Testis (tissue), 2 donors: ENCODE measurements at regions not wholly inside any gene's neighbourhood (a gene's known extent, or its start where the extent isn't known, plus 50 kb on each side); places are given as distances from the start of the nearest gene placed in this dataset.

Experiments
- DNase-seq: peaks from one replicate; pipeline ENCODE4 v3.0.0-alpha.2; 2019
- H3K27ac ChIP-seq, 2 donors: fragments of 200-600 bp; sonication (generic); one replicate each; pipeline ENCODE4 v1.5.1; 2019
- H3K27me3 ChIP-seq: fragments of 200-600 bp; sonication (generic); one replicate; pipeline ENCODE4 v1.5.1; 2019
- H3K36me3 ChIP-seq: fragments of 200-600 bp; sonication (generic); one replicate; pipeline ENCODE4 v1.5.1; 2017; ENCODE audit warnings: low read depth; ENCODE audit errors: missing control alignments
- H3K4me1 ChIP-seq: fragments of 200-600 bp; sonication (generic); one replicate; pipeline ENCODE4 v1.5.1; 2019
- H3K4me3 ChIP-seq, 2 donors: fragments of 200-600 bp; sonication (generic); one replicate each; pipeline ENCODE4 v1.5.1; 2017 to 2019
- H3K9me3 ChIP-seq: fragments of 200-600 bp; sonication (generic); one replicate; pipeline ENCODE4 v1.5.1; 2017
- POLR2A ChIP-seq: fragments of 450-650 bp; IDR thresholded peaks from one replicate; pipeline ENCODE4 v1.6.1; 2017; ENCODE audit warnings: antibody characterized with exemption, mild to moderate bottlenecking, moderate library complexity
- WGBS, 2 donors: methylation state at CpG; one replicate each; pipeline ENCODE4 v1.1.5; 2018; 5-methylcytosine and 5-hydroxymethylcytosine counted together
- intact Hi-C: fragments of 100-400 bp; cut with DNase I; formaldehyde crosslinking; loops from one replicate; pipeline ENCODE4 v1.15.1; 2023; ENCODE audit warnings: low total_unique reads
- TF ChIP-seq, protein P1 (sequence below), 3 experiments: fragments of 450-650 bp in 2 of 3; fragments of 200-600 bp in 1 of 3; sonication (generic) in 1 of 3; IDR thresholded peaks; one replicate each; pipeline ENCODE4 v1.5.1; 2016 to 2019; ENCODE audit warnings: antibody characterized with exemption in 3 of 3, mild to moderate bottlenecking in 2 of 3, moderate library complexity in 1 of 3

DNA sequence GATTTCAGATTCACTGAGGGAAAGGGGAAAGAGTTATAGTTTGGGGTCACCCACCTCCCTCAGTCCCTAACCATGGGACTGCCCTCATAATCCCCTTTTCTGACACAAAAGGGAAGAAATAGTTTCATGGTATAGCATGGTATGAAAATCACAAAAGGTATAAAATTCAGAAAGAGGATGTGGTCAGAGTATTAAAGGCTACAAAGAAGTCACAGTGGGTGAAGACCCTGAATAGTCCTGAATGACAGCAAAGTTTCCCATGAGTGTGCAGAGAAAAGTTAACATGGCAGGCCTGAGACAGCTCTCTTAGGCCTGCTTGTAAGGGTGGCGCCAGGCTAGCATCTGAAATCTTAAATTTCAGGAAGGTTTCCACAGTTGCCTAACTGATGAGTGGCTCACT, 290.6 kb upstream of the ZNF608 start:
- no peaks in the 10 kb centered on the region for H3K9me3 ChIP-seq
- DNase-seq: no peak
- WGBS, 2 donors: 88 to 100% methylated on average over 1 of the region's 1 CpG
- H3K4me3 ChIP-seq: no peak overlapping the region
- no peak for TF ChIP-seq POLR2A
- TF ChIP-seq, protein P1, sequence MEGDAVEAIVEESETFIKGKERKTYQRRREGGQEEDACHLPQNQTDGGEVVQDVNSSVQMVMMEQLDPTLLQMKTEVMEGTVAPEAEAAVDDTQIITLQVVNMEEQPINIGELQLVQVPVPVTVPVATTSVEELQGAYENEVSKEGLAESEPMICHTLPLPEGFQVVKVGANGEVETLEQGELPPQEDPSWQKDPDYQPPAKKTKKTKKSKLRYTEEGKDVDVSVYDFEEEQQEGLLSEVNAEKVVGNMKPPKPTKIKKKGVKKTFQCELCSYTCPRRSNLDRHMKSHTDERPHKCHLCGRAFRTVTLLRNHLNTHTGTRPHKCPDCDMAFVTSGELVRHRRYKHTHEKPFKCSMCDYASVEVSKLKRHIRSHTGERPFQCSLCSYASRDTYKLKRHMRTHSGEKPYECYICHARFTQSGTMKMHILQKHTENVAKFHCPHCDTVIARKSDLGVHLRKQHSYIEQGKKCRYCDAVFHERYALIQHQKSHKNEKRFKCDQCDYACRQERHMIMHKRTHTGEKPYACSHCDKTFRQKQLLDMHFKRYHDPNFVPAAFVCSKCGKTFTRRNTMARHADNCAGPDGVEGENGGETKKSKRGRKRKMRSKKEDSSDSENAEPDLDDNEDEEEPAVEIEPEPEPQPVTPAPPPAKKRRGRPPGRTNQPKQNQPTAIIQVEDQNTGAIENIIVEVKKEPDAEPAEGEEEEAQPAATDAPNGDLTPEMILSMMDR (IDR thresholded peaks at IDR 0.05): no peak
- H3K4me1 ChIP-seq: no peaks in the 10 kb centered on the region
- H3K27me3 ChIP-seq: no peaks in the 10 kb centered on the region
- H3K36me3 ChIP-seq: no peaks in the 10 kb centered on the region
- intact Hi-C loops: no loop called here
- no peak overlapping the region for H3K27ac ChIP-seq

DNA sequence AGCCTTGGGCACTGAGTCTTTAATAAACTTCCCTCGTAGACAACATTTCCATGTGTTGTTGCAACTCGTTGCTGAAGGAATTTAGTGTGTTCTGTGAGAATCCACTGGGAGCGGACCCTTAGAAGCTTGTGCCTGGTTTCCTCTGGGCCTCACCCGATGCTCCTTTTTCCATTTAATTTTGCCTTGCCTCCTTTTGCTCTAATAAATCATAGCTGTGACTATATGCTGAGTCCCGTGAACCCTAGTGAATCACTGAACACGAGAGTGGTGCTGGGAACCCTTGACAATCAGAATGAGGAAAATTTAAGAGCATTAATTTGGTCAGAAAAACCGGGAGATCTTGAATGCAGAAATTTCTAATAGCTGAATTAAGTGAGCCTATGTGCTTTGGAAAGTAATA, 291.1 kb upstream of the ZNF608 start:
- H3K4me1 ChIP-seq: no peaks in the 10 kb centered on the region
- WGBS, 2 donors: 91 to 92% methylated on average over 7 of the region's 7 CpGs
- DNase-seq: no peak
- H3K9me3 ChIP-seq: no peaks in the 10 kb centered on the region
- intact Hi-C loops: no loop called here
- H3K27ac ChIP-seq: no peak overlapping the region
- TF ChIP-seq POLR2A: no peak
- TF ChIP-seq, protein P1 (IDR thresholded peaks at IDR 0.05): no peak
- H3K27me3 ChIP-seq: no peaks in the 10 kb centered on the region
- H3K36me3 ChIP-seq: no peaks in the 10 kb centered on the region
- H3K4me3 ChIP-seq: no peak overlapping the region

DNA sequence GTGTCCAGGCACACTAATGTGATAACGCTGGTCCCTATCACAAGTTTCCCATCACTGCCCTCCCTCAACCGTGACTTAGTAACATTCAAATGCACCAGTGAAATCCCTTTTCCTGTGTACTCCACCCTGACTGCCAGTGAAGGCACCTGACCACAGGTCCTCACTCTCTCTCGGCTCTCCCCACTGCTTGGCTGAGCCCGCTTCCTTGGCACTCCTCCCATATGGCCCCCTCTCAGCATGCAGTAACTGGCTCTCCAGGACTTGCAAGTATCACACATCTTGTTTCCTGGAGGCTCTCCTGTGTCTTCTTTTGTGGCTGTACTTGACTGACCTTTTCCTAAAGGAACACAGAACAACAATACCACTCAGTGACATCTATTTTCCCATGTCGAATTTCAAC, 292.0 kb upstream of the ZNF608 start:
- Histone ChIP-seq H3K27ac (no peak overlapping the region), H3K9me3 (no peaks in the 10 kb centered on the region), H3K36me3 (no peaks in the 10 kb centered on the region), H3K27me3 (no peaks in the 10 kb centered on the region), H3K4me3 (no peak overlapping the region), H3K4me1 (no peaks in the 10 kb centered on the region)
- DNase-seq: no peak
- intact Hi-C loops: no loop called here
- no peak for TF ChIP-seq POLR2A
- TF ChIP-seq, protein P1 (IDR thresholded peaks at IDR 0.05): no peak
- WGBS, 2 donors: 88 to 91% methylated on average over 5 of the region's 5 CpGs

DNA sequence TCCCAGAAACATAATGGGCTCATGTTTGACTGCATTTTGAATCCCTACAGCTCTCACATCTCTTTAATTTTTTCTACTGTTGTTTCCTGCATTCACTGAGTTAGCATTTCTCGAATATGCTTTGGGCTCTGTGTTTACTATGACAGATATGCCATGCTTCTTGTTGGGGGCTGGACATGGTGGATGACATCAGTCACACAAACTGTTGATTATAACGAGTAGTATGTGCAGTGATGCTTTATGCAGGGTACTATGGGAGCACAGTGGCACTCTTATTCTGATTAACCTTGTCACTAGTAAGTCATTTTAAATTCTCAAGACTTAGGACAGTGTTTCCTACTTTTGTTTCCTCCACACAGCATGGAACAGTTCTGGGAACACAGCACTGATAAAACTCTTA, 295.4 kb upstream of the ZNF608 start:
- Histone ChIP-seq H3K4me1 (peaks cover 3% of the 10 kb centered on the region), H3K27ac (no peak overlapping the region), H3K27me3 (no peaks in the 10 kb centered on the region), H3K4me3 (no peak overlapping the region), H3K9me3 (no peaks in the 10 kb centered on the region), H3K36me3 (no peaks in the 10 kb centered on the region)
- intact Hi-C loops: no loop called here
- no peak for DNase-seq
- 52 to 61% methylated on average over 2 of the region's 2 CpGs for WGBS, 2 donors
- TF ChIP-seq, protein P1 (IDR thresholded peaks at IDR 0.05): no peak
- TF ChIP-seq POLR2A: no peak

DNA sequence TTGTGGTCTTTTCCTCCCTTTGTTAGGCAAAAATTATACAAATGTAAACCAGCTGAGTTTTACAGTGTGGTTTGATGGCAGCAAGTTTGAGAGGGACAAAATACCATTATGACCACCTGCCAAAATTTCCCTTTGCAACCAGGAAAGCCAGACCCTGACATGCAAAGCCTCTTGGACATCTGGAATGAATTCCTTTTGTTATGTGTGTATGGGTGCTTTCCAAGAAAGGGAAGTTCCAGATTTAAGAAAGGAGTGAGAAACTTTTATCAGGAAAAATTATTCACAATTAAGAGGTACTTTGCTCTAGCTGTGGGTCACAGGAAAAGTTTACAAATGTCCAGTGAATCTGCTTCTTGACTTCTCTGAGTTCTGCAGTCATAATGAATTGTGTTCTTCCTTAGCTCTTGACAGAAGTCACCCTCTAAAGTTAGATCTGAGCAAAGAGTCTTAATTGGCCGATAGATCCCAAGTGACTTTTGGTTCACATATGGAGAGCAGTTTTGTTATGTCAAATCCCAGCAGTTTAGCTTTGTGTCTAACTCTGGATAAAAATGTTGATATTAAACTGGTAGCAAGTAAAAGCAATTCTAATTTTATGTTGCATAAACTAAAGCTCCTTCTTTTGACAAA, 295.9 kb upstream of the ZNF608 start:
- H3K4me1 ChIP-seq: peaks cover 3% of the 10 kb centered on the region
- intact Hi-C loops: no loop called here

More for the DNA sequence above, 295.9 kb upstream of the ZNF608 start:
- 63 to 89% methylated on average over 1 of the region's 1 CpG for WGBS, 2 donors
- no peaks in the 10 kb centered on the region for H3K27me3 ChIP-seq
- H3K27ac ChIP-seq: no peak overlapping the region
- H3K4me3 ChIP-seq: no peak overlapping the region
- DNase-seq: no peak
- TF ChIP-seq, protein P1 (IDR thresholded peaks at IDR 0.05): no peak
- H3K9me3 ChIP-seq: no peaks in the 10 kb centered on the region
- H3K36me3 ChIP-seq: no peaks in the 10 kb centered on the region
